Adrenal gland (tissue), 5 donors: ENCODE measurements at regions not wholly inside any gene's neighbourhood (a gene's known extent, or its start where the extent isn't known, plus 50 kb on each side); places are given as distances from the start of the nearest gene placed in this dataset.

Experiments
- CTCF ChIP-seq, 6 experiments: fragments of 450-650 bp in 4 of 6; fragments of 200-600 bp in 2 of 6; sonication (generic) in 1 of 6; IDR thresholded peaks; 1 replicate in 5 of 6; 2 replicates in 1 of 6; pipeline versions ENCODE4 v1.5.1 to v1.8.0; 2016 to 2021; ENCODE audit warnings: antibody characterized with exemption in 6 of 6, mild to moderate bottlenecking in 2 of 6, moderate library complexity in 1 of 6
- POLR2A ChIP-seq, 2 donors: fragments of 450-650 bp; IDR thresholded peaks; one replicate each; pipeline ENCODE4 v1.6.1; 2017; ENCODE audit warnings: antibody characterized with exemption in 2 of 2, mild to moderate bottlenecking in 2 of 2, moderate library complexity in 1 of 2
- donor health status: DM: no; HTN: no; CAD: no.

- TF ChIP-seq CTCF (IDR thresholded peaks at IDR 0.05) (no peak), POLR2A (IDR thresholded peaks at IDR 0.05) (no peak)
Measured at GRCh38 chr18:27394687-27395086, 209.6 kb upstream of the CHST9 start.
